ENCODE measurements at regions not wholly inside any gene's neighbourhood (a gene's known extent, or its start where the extent isn't known, plus 50 kb on each side); places are given as distances from the start of the nearest gene placed in this dataset. TPM values are rescaled to one million over a fixed set of nuclear protein-coding genes. Genes with fewer than 3 reads are reported as not detected.

DNA sequence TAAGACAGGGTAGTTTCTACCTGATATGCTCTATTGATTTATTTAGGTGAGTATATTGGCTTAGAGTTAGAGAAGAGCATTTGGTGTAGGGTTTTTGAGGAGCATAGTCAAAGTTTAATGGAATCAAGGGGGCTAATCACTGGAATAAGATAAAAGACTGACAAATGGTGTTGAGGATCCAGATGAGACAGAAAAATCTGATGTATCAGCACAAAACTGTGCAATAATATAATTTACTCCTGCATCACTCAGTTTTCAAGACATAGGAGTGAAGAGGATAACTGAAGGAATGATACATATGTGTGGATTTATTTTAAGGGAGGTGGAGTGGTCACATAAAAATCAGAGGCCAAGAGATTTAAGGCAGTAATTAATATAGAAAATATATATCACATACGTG, 339.2 kb downstream of the NYAP2 start:
- no peaks in the 10 kb centered on the region for H3K4me1 Mint-ChIP-seq (ENCODE audit: unreplicated experiment)
- no peak overlapping the region for H3K27ac Mint-ChIP-seq (ENCODE audit: unreplicated experiment)
- no peak for DNase-seq (ENCODE audit: low spot score)
- H3K36me3 Mint-ChIP-seq (ENCODE audit: low read depth, unreplicated experiment), result no peaks in the 10 kb centered on the region
- H3K9me3 Mint-ChIP-seq (ENCODE audit: unreplicated experiment), result no peaks in the 10 kb centered on the region
- H3K27me3 Mint-ChIP-seq (ENCODE audit: unreplicated experiment), result no peaks in the 10 kb centered on the region
- H3K4me3 Mint-ChIP-seq (ENCODE audit: unreplicated experiment), result no peak overlapping the region
- TF ChIP-seq, protein P1, sequence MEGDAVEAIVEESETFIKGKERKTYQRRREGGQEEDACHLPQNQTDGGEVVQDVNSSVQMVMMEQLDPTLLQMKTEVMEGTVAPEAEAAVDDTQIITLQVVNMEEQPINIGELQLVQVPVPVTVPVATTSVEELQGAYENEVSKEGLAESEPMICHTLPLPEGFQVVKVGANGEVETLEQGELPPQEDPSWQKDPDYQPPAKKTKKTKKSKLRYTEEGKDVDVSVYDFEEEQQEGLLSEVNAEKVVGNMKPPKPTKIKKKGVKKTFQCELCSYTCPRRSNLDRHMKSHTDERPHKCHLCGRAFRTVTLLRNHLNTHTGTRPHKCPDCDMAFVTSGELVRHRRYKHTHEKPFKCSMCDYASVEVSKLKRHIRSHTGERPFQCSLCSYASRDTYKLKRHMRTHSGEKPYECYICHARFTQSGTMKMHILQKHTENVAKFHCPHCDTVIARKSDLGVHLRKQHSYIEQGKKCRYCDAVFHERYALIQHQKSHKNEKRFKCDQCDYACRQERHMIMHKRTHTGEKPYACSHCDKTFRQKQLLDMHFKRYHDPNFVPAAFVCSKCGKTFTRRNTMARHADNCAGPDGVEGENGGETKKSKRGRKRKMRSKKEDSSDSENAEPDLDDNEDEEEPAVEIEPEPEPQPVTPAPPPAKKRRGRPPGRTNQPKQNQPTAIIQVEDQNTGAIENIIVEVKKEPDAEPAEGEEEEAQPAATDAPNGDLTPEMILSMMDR (IDR thresholded peaks at IDR 0.05; ENCODE audit: unreplicated experiment), result no peak

DNA sequence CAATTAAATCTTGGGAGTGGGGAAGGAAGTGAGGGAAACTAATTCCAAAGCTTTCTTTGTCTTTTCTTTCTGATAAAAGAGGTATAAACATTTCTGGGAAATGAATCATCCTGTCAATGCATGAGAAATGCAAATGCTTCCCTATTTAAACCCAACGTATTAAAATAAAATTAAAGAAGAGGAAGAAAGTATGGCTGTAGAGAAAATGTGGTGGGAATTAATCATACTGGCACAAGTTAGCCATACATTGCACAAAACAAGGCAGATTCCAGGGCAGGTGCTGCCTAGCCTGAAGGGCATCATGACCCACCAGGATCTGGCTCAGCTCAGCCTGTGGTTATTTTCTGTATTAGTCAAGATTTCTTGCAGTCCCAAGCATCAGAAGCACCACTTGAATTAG, 338.0 kb downstream of the NYAP2 start:
- H3K27me3 Mint-ChIP-seq (ENCODE audit: unreplicated experiment), result no peaks in the 10 kb centered on the region

DNA sequence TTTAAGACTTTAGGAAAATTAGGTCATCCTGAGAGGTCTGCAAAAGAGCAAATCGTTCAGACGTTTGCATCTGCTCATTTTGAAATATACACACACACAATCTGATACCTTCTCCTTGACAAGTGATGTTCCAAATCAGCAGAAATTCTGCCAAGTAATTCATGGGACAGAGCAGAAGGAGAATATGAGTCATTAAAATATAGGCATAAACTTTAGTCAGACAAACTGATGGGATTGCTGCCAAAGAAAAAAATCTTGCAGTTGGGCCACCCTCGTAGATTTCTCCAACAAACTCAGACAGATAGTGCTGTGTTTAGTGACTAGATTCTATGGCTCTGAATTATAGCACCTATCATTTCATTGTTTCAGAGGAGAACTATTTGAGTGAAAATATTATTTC, 336.3 kb downstream of the NYAP2 start:
- no peak overlapping the region for H3K27ac Mint-ChIP-seq (ENCODE audit: unreplicated experiment)
- H3K4me1 Mint-ChIP-seq (ENCODE audit: unreplicated experiment), result no peaks in the 10 kb centered on the region
- H3K27me3 Mint-ChIP-seq (ENCODE audit: unreplicated experiment), result no peaks in the 10 kb centered on the region
- H3K36me3 Mint-ChIP-seq (ENCODE audit: low read depth, unreplicated experiment), result no peaks in the 10 kb centered on the region
- H3K9me3 Mint-ChIP-seq (ENCODE audit: unreplicated experiment), result no peaks in the 10 kb centered on the region
- TF ChIP-seq, protein P1 (IDR thresholded peaks at IDR 0.05; ENCODE audit: unreplicated experiment), result no peak
- no peak for DNase-seq (ENCODE audit: low spot score)
- no peak overlapping the region for H3K4me3 Mint-ChIP-seq (ENCODE audit: unreplicated experiment)

More for the DNA sequence above, 338.0 kb downstream of the NYAP2 start:
- no peak for DNase-seq (ENCODE audit: low spot score)
- Mint-ChIP-seq H3K4me1 (ENCODE audit: unreplicated experiment) (no peaks in the 10 kb centered on the region), H3K9me3 (ENCODE audit: unreplicated experiment) (no peaks in the 10 kb centered on the region), H3K4me3 (ENCODE audit: unreplicated experiment) (no peak overlapping the region), H3K27ac (ENCODE audit: unreplicated experiment) (no peak overlapping the region), H3K36me3 (ENCODE audit: low read depth, unreplicated experiment) (no peaks in the 10 kb centered on the region)
- TF ChIP-seq, protein P1 (IDR thresholded peaks at IDR 0.05; ENCODE audit: unreplicated experiment), result no peak

DNA sequence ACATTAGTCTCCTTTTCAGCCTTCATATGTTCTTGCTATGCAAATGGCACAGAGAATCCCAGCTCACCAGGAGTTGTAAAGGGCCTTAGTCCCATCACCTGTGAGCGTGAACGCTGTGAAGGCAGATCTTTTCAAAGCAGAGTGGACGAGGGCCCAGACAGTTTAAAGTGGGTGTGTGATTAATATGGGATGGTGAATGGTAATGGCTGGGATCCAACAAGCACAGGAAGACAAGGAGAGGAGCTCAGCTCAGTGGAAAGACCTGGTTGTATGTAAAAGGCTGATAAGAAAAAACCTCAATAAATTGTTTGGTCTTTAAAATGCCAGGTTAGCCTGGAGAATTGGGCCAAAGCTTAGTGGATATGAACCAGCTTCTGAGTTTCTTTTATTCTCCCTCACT, 326.2 kb downstream of the NYAP2 start:
- H3K36me3 Mint-ChIP-seq (ENCODE audit: low read depth, unreplicated experiment), result no peaks in the 10 kb centered on the region
- H3K27me3 Mint-ChIP-seq (ENCODE audit: unreplicated experiment), result no peaks in the 10 kb centered on the region
- no peak overlapping the region for H3K4me3 Mint-ChIP-seq (ENCODE audit: unreplicated experiment)
- no peak overlapping the region for H3K27ac Mint-ChIP-seq (ENCODE audit: unreplicated experiment)
- TF ChIP-seq, protein P1 (IDR thresholded peaks at IDR 0.05; ENCODE audit: unreplicated experiment), result no peak
- H3K4me1 Mint-ChIP-seq (ENCODE audit: unreplicated experiment), result peaks cover 2% of the 10 kb centered on the region
- no peak for DNase-seq (ENCODE audit: low spot score)
- H3K9me3 Mint-ChIP-seq (ENCODE audit: unreplicated experiment), result no peaks in the 10 kb centered on the region

Small RNA genes lying in the stretch of these regions (microRNA-seq; reads per million reads assigned to microRNA genes)
- not detected for gene MIR5702 (ENCODE audit: unreplicated experiment)

Measured in endothelial cell (in vitro differentiated cells).